ENCODE measurements at regions not wholly inside any gene's neighbourhood (a gene's known extent, or its start where the extent isn't known, plus 50 kb on each side); places are given as distances from the start of the nearest gene placed in this dataset.
"Not testable (repeated sequence)": the region's sequence is repeated elsewhere in the genome, so short reads cannot be mapped to it uniquely, and the experiment has no call there.

DNA sequence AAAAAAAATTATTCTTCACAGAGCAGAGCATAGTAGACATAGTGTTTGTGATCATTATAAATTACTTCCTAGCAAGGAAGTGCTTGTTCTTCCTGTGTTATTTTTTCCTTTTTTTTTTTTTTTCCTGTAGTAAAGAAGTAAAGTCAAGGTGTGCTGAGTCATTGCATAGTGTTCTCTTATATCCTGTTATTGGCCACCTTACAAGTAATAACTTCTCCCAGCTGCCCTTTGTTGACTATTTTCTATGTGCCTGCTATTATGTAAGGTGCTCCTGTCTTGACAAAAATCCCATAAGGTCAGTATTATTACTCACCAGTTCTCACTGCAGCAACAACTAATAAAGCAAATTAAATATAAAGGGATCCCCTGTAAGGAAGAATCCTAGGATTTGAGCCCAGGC lies 195.3 kb downstream of the GJA1 start:
- DNase-seq (ENCODE audit: low spot score in 2 of 2) = no peak
- Histone ChIP-seq H3K4me3 (no peak overlapping the region), H3K9me3 (peaks cover 0 to 11% of the 10 kb centered on the region in 2 donors), H3K27ac (no peak overlapping the region), H3K4me1 (peaks cover 0 to 3% of the 10 kb centered on the region in 2 donors), H3K36me3 (no peaks in the 10 kb centered on the region), H3K27me3 (no peaks in the 10 kb centered on the region)
- intact Hi-C loops (cut with DNase I) = no loop called here
- TF ChIP-seq CTCF (IDR thresholded peaks at IDR 0.05) = no peak

DNA sequence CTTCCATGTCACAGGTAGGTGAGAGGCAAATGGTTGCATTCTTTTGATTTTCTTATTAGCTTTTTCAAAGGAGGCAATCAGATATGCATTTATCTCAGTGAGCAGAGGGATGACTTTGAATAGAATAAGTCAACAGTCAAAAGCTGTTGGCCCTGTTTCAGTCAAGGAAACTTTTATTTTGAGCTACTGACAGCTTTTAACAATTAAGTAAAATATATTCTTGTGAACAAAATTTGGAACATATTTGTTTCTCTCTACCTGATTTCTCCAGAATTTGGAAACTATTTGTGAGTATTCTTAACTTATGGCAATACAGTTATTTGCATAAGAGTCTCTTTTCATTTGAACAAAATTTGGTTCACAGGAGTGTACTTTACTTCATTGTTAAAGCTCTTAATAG lies 196.3 kb downstream of the GJA1 start:
- H3K4me3 ChIP-seq; H3K27me3 ChIP-seq; intact Hi-C loops (cut with DNase I); H3K36me3 ChIP-seq; H3K27ac ChIP-seq; DNase-seq (ENCODE audit: low spot score in 2 of 2); H3K4me1 ChIP-seq: not testable (repeated sequence)
- peaks cover 0 to 18% of the 10 kb centered on the region in 2 donors for H3K9me3 ChIP-seq

DNA sequence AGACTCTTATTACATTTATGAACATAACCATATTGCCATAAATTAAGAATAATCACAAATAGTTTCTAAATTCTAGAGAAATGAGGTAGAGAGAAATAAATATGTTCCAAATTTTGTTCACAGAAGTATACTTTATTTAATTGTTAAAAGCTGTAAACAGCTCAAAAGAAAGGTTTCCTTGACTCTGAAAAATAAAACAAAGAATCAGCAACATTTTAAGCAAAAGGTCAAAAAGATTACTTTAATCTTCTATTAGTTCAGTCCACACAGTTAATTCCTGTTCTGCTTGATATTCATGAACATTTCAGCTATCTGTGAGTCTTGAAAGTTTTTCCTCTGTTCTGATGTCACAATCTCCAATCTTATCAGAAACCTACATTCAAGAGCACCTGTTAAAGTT lies 197.9 kb downstream of the GJA1 start:
- Histone ChIP-seq H3K4me3 (no peak overlapping the region), H3K36me3 (no peaks in the 10 kb centered on the region), H3K27me3 (no peaks in the 10 kb centered on the region), H3K4me1 (no peaks in the 10 kb centered on the region), H3K27ac (no peak overlapping the region), H3K9me3 (peaks cover 0 to 21% of the 10 kb centered on the region in 2 donors)
- TF ChIP-seq CTCF (IDR thresholded peaks at IDR 0.05) = no peak
- intact Hi-C loops (cut with DNase I) = no loop called here
- DNase-seq (ENCODE audit: low spot score in 2 of 2) = no peak

- intact Hi-C loops (cut with DNase I); H3K36me3 ChIP-seq; H3K4me3 ChIP-seq; H3K27ac ChIP-seq; H3K4me1 ChIP-seq; H3K27me3 ChIP-seq; DNase-seq (ENCODE audit: low spot score in 2 of 2): not testable (repeated sequence)
- peaks cover 0 to 21% of the 10 kb centered on the region in 2 donors for H3K9me3 ChIP-seq
Measured at GRCh38 chr6:121634586-121634985, 199.1 kb downstream of the GJA1 start.

GRCh38 chr6:121635355-121635754 lies 199.9 kb downstream of the GJA1 start:
- DNase-seq (ENCODE audit: low spot score in 2 of 2) = no peak
- peaks cover 0 to 21% of the 10 kb centered on the region in 2 donors for H3K9me3 ChIP-seq

DNA sequence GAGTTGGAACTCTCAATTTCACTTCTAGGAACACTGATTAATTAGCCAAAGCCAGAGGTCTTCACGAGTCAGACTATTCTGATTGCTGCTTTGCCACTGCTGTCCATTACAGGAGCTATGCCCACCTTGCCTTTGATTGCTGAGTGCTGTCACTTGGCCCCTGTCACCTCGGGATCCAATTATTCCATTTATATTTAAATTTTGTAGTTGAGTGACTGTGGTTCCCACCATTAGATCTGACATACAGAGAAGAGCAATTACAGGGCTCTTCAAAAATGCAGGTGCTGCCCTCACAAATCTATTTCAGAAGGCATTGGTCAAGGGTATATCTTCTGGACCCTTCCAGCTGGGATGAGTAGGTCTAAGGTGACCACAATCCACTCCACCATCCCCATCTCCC lies 200.8 kb downstream of the GJA1 start:
- DNase-seq (ENCODE audit: low spot score in 2 of 2); H3K27me3 ChIP-seq; H3K4me1 ChIP-seq; intact Hi-C loops (cut with DNase I); H3K4me3 ChIP-seq; H3K27ac ChIP-seq; H3K36me3 ChIP-seq: not testable (repeated sequence)
- peaks cover 0 to 21% of the 10 kb centered on the region in 2 donors for H3K9me3 ChIP-seq

More at GRCh38 chr6:121635355-121635754, 199.9 kb downstream of the GJA1 start:
- H3K4me3 ChIP-seq = no peak overlapping the region
- H3K27me3 ChIP-seq = no peaks in the 10 kb centered on the region
- H3K4me1 ChIP-seq = no peaks in the 10 kb centered on the region
- no peaks in the 10 kb centered on the region for H3K36me3 ChIP-seq
- TF ChIP-seq CTCF (IDR thresholded peaks at IDR 0.05) = no peak
- intact Hi-C loops (cut with DNase I) = no loop called here
- no peak overlapping the region for H3K27ac ChIP-seq

DNA sequence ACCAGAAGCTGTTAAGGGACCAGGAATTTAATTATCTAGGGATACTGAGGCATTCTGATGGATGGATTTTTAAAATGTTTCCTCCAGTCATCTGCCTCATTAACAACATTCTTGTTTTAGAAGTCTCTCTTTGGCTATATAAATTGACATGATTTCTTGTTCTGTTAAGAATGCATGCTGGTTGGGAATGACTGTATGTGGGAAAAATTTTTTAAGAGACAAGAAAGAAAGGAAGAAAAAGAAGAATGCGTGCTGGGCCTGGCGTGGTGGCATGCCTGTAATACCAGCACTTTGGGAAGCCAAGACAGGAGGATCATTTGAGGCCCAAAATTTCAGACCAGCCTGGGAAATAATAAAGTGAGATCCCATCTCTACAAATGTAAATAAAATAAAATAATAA lies 203.6 kb downstream of the GJA1 start:
- Histone ChIP-seq H3K36me3 (no peaks in the 10 kb centered on the region), H3K27ac (no peak overlapping the region), H3K4me3 (no peak overlapping the region), H3K9me3 (peaks cover 0 to 15% of the 10 kb centered on the region in 2 donors), H3K4me1 (no peaks in the 10 kb centered on the region), H3K27me3 (no peaks in the 10 kb centered on the region)
- TF ChIP-seq CTCF (IDR thresholded peaks at IDR 0.05) = no peak
- intact Hi-C loops (cut with DNase I) = no loop called here
- DNase-seq (ENCODE audit: low spot score in 2 of 2) = no peak

All from ascending aorta (tissue), 2 donors.